ENCODE measurements at regions not wholly inside any gene's neighbourhood (a gene's known extent, or its start where the extent isn't known, plus 50 kb on each side); places are given as distances from the start of the nearest gene placed in this dataset.

DNA sequence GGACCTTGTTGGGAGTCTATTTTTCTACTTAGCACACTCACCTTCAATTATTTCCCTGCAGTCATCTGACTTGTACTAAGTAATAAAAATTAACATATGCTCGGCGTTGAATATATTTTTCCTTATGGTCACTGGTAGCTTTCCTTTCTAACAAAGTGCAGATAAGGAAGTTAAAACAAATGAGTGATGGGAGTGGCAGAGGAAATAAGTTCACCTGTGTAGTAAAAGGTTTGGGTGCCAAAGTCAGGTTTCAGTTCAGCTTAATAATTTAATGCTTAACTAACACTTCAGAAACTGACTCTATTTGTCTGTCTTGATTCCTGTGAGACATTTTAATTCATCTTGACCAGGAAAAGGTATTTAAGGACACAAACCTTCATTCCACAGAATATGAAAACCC lies 184.4 kb downstream of the PCDH7 start:
- Histone ChIP-seq H3K79me1 (replicated peaks; ENCODE audit: low read length, poor library complexity, severe bottlenecking) (no peaks in the 10 kb centered on the region), H2BK5ac (ENCODE audit: low read depth, low read length, poor library complexity, severe bottlenecking) (no peak overlapping the region), H3K4ac (ENCODE audit: low read depth in 1 of 2, low read length in 2 of 2) (no peak overlapping the region), H2AK5ac (ENCODE audit: low read length, severe bottlenecking) (no peak overlapping the region), H4K91ac (ENCODE audit: low read length) (no peak overlapping the region), H3K23ac (ENCODE audit: low read length in 2 of 2) (no peak overlapping the region), H4K8ac (ENCODE audit: low read length) (no peak overlapping the region), H3K14ac (ENCODE audit: low read length in 2 of 2) (no peak overlapping the region), H3K27ac (ENCODE audit: low read length, poor library complexity, severe bottlenecking) (no peak overlapping the region), H3K18ac (ENCODE audit: low read depth in 1 of 2, low read length in 2 of 2) (no peak overlapping the region), H3K9ac (ENCODE audit: low read length) (no peak overlapping the region), H2AFZ (ENCODE audit: low read depth, low read length) (no peak overlapping the region), H3K9me3 (ENCODE audit: control insufficient read depth, low read length) (no peaks in the 10 kb centered on the region), H3K27me3 (ENCODE audit: control insufficient read depth in 1 of 2, insufficient read depth in 1 of 2, low read length in 2 of 2) (no peaks in the 10 kb centered on the region), H3K36me3 (ENCODE audit: control insufficient read depth in 1 of 2, insufficient read depth in 2 of 2, low read depth in 1 of 2, low read length in 2 of 2) (no peaks in the 10 kb centered on the region), H3K4me2 (ENCODE audit: low read length, poor library complexity, severe bottlenecking) (no peak overlapping the region), H3K4me1 (ENCODE audit: control insufficient read depth, insufficient read depth, low read depth, low read length) (no peaks in the 10 kb centered on the region), H2BK15ac (ENCODE audit: low read depth, poor library complexity, severe bottlenecking) (no peak overlapping the region), H2BK12ac (ENCODE audit: low read length in 2 of 2) (no peak overlapping the region), H2BK120ac (ENCODE audit: low read depth, low read length) (no peak overlapping the region), H3K4me3 (ENCODE audit: insufficient read depth in 1 of 2, low read depth in 1 of 2, low read length in 2 of 2) (no peak overlapping the region)
- 100% methylated on average over 2 of the region's 2 CpGs for WGBS
- DNase-seq, result no peak

DNA sequence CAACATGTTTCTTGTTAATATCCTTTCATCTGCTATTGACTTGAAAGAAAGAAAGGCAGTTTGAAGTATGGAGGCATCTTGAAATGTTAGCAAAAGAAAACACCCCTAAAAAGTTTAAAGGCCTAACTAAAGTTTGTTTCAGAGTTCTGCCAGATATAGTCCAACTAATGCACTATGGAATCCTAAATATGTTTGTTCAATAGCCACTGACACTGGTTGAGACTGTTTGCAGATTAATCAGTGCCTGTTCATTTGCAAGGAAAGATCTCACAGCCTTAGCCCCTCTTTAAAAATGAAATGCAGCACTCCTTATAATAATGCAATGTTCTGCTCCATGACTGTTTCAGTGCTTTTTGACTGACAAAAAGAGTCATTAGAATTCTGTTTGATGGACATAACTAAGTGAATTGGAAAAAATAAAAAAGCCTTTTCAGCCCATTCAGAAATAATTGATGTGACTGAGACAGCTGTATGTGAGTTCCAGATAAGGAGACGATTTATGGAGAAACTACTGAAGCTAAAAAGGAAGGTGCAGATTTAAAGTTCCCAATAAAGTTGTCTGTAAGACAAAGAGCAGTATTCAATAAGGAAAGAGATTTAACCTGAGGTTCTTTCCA lies 192.0 kb downstream of the PCDH7 start:
- Histone ChIP-seq H2AK5ac (ENCODE audit: low read length, severe bottlenecking) (no peak overlapping the region), H3K36me3 (ENCODE audit: control insufficient read depth in 1 of 2, insufficient read depth in 2 of 2, low read depth in 1 of 2, low read length in 2 of 2) (no peaks in the 10 kb centered on the region), H3K79me1 (replicated peaks; ENCODE audit: low read length, poor library complexity, severe bottlenecking) (no peaks in the 10 kb centered on the region), H2AFZ (ENCODE audit: low read depth, low read length) (no peak overlapping the region), H3K9me3 (ENCODE audit: control insufficient read depth, low read length) (no peaks in the 10 kb centered on the region), H3K18ac (ENCODE audit: low read depth in 1 of 2, low read length in 2 of 2) (no peak overlapping the region), H3K4me2 (ENCODE audit: low read length, poor library complexity, severe bottlenecking) (no peak overlapping the region), H3K9ac (ENCODE audit: low read length) (no peak overlapping the region), H2BK120ac (ENCODE audit: low read depth, low read length) (no peak overlapping the region), H3K4ac (ENCODE audit: low read depth in 1 of 2, low read length in 2 of 2) (no peak overlapping the region), H3K4me1 (ENCODE audit: control insufficient read depth, insufficient read depth, low read depth, low read length) (no peaks in the 10 kb centered on the region), H4K8ac (ENCODE audit: low read length) (no peak overlapping the region), H3K27me3 (ENCODE audit: control insufficient read depth in 1 of 2, insufficient read depth in 1 of 2, low read length in 2 of 2) (no peaks in the 10 kb centered on the region), H3K14ac (ENCODE audit: low read length in 2 of 2) (no peak overlapping the region), H2BK12ac (ENCODE audit: low read length in 2 of 2) (no peak overlapping the region), H3K27ac (ENCODE audit: low read length, poor library complexity, severe bottlenecking) (peak overlapping the region; percentile 45), H2BK15ac (ENCODE audit: low read depth, poor library complexity, severe bottlenecking) (no peak overlapping the region), H4K91ac (ENCODE audit: low read length) (no peak overlapping the region), H3K23ac (ENCODE audit: low read length in 2 of 2) (no peak overlapping the region), H3K4me3 (ENCODE audit: insufficient read depth in 1 of 2, low read depth in 1 of 2, low read length in 2 of 2) (no peak overlapping the region), H2BK5ac (ENCODE audit: low read depth, low read length, poor library complexity, severe bottlenecking) (no peak overlapping the region)
- peak; percentile 9 for DNase-seq
- whole genome bisulfite sequencing, result 12% methylated on average over 1 of the region's 1 CpG

DNA sequence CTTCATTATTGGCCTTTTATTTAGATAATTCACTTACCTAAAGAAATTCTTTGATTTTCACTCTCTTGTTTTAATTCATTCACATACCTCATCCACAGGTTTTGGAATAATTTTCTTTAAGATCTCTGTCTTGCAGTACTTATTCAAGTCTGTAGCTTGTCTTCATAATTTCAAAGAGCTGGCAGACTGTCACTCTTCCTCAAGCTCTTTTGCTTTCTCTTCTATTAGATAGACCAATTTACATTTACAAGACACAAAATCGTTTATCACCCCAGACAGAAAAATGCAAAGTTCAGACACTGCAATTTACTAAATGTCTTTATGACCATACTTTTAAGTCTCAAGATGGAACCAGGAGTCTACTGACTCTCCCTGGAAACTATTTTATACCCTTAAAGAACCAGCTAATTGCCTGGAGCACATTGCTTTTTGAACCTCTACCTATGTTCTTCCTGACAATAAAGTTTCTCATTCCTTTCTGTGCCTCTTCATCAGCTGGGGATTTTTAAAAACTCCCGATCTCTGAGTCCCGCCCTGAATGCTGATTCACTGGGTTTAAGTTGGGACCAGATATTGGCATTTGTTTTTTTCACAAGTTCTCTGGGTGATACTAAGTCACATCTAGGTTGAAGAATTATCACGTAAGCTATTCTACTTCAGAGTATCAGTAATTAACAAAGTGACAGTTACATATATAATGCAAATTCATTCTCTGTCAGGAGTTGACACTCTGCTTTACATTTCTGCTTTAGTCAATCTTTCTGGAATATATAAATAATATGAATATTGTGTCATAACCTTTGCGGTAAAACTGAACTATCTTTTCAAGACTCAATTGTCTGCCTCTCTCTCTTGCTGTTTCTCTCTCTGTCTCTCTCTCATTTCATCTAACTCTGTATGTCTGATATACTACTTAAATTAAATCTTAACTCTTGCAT lies 196.4 kb downstream of the PCDH7 start:
- Histone ChIP-seq H2AK5ac (ENCODE audit: low read length, severe bottlenecking) (no peak overlapping the region), H2BK12ac (ENCODE audit: low read length in 2 of 2) (no peak overlapping the region), H3K4me1 (ENCODE audit: control insufficient read depth, insufficient read depth, low read depth, low read length) (no peaks in the 10 kb centered on the region), H3K9me3 (ENCODE audit: control insufficient read depth, low read length) (no peaks in the 10 kb centered on the region), H2AFZ (ENCODE audit: low read depth, low read length) (no peak overlapping the region), H2BK5ac (ENCODE audit: low read depth, low read length, poor library complexity, severe bottlenecking) (no peak overlapping the region), H2BK15ac (ENCODE audit: low read depth, poor library complexity, severe bottlenecking) (no peak overlapping the region), H3K36me3 (ENCODE audit: control insufficient read depth in 1 of 2, insufficient read depth in 2 of 2, low read depth in 1 of 2, low read length in 2 of 2) (no peaks in the 10 kb centered on the region), H4K91ac (ENCODE audit: low read length) (no peak overlapping the region), H3K4ac (ENCODE audit: low read depth in 1 of 2, low read length in 2 of 2) (no peak overlapping the region), H4K8ac (ENCODE audit: low read length) (no peak overlapping the region), H3K4me3 (ENCODE audit: insufficient read depth in 1 of 2, low read depth in 1 of 2, low read length in 2 of 2) (no peak overlapping the region), H3K18ac (ENCODE audit: low read depth in 1 of 2, low read length in 2 of 2) (no peak overlapping the region), H3K27ac (ENCODE audit: low read length, poor library complexity, severe bottlenecking) (no peak overlapping the region), H3K4me2 (ENCODE audit: low read length, poor library complexity, severe bottlenecking) (no peak overlapping the region), H2BK120ac (ENCODE audit: low read depth, low read length) (no peak overlapping the region), H3K14ac (ENCODE audit: low read length in 2 of 2) (no peak overlapping the region), H3K79me1 (replicated peaks; ENCODE audit: low read length, poor library complexity, severe bottlenecking) (no peaks in the 10 kb centered on the region), H3K27me3 (ENCODE audit: control insufficient read depth in 1 of 2, insufficient read depth in 1 of 2, low read length in 2 of 2) (no peaks in the 10 kb centered on the region), H3K23ac (ENCODE audit: low read length in 2 of 2) (no peak overlapping the region), H3K9ac (ENCODE audit: low read length) (no peak overlapping the region)
- 65% methylated on average over 4 of the region's 5 CpGs for WGBS
- DNase-seq, result no peak

DNA sequence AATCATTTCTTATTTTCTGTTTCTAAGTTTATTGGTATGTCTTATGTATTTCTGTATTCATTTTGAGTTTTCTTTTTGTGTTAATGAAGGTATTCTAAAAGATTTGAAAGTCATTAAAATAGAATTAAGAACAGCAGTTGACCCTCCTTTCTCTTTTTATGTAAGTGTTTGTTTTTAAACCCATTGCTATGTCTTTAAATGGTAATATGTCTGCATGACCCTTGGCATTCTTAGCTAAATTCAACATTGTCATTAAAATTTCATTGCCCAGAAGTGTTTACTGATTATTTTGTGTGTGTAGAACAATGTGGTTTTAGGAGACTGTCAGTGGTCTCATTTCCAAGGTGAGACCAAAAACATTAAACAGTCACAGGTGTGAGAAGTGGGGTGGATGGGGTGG lies 197.8 kb downstream of the PCDH7 start:
- no peaks in the 10 kb centered on the region for H3K79me1 ChIP-seq (replicated peaks; ENCODE audit: low read length, poor library complexity, severe bottlenecking)
- no peaks in the 10 kb centered on the region for H3K9me3 ChIP-seq (ENCODE audit: control insufficient read depth, low read length)
- DNase-seq, result no peak
- H3K27ac ChIP-seq (ENCODE audit: low read length, poor library complexity, severe bottlenecking), result no peak overlapping the region
- H4K91ac ChIP-seq (ENCODE audit: low read length), result no peak overlapping the region
- H3K27me3 ChIP-seq (ENCODE audit: control insufficient read depth in 1 of 2, insufficient read depth in 1 of 2, low read length in 2 of 2), result no peaks in the 10 kb centered on the region
- no peak overlapping the region for H3K23ac ChIP-seq (ENCODE audit: low read length in 2 of 2)
- no peak overlapping the region for H4K8ac ChIP-seq (ENCODE audit: low read length)
- H2BK120ac ChIP-seq (ENCODE audit: low read depth, low read length), result no peak overlapping the region
- no peak overlapping the region for H3K9ac ChIP-seq (ENCODE audit: low read length)
- H2AK5ac ChIP-seq (ENCODE audit: low read length, severe bottlenecking), result no peak overlapping the region
- H3K14ac ChIP-seq (ENCODE audit: low read length in 2 of 2), result no peak overlapping the region
- no peak overlapping the region for H3K4ac ChIP-seq (ENCODE audit: low read depth in 1 of 2, low read length in 2 of 2)
- H3K4me2 ChIP-seq (ENCODE audit: low read length, poor library complexity, severe bottlenecking), result no peak overlapping the region
- no peaks in the 10 kb centered on the region for H3K4me1 ChIP-seq (ENCODE audit: control insufficient read depth, insufficient read depth, low read depth, low read length)
- no peak overlapping the region for H2BK15ac ChIP-seq (ENCODE audit: low read depth, poor library complexity, severe bottlenecking)
- H2AFZ ChIP-seq (ENCODE audit: low read depth, low read length), result no peak overlapping the region
- H3K36me3 ChIP-seq (ENCODE audit: control insufficient read depth in 1 of 2, insufficient read depth in 2 of 2, low read depth in 1 of 2, low read length in 2 of 2), result no peaks in the 10 kb centered on the region
- H3K4me3 ChIP-seq (ENCODE audit: insufficient read depth in 1 of 2, low read depth in 1 of 2, low read length in 2 of 2), result no peak overlapping the region
- H3K18ac ChIP-seq (ENCODE audit: low read depth in 1 of 2, low read length in 2 of 2), result no peak overlapping the region
- H2BK5ac ChIP-seq (ENCODE audit: low read depth, low read length, poor library complexity, severe bottlenecking), result no peak overlapping the region
- no peak overlapping the region for H2BK12ac ChIP-seq (ENCODE audit: low read length in 2 of 2)
